GM18951 (cell line): ENCODE measurements at regions not wholly inside any gene's neighbourhood (a gene's known extent, or its start where the extent isn't known, plus 50 kb on each side); places are given as distances from the start of the nearest gene placed in this dataset.

Experiments used
- POLR2A ChIP-seq: IDR thresholded peaks from 4 replicates; pipeline ENCODE4 v1.6.1; 2011; ENCODE audit warnings: mild to moderate bottlenecking; ENCODE audit not compliant: insufficient read length, insufficient read depth; ENCODE audit errors: extremely low read depth
- in situ Hi-C: fragments of 300-500 bp; cut with MboI; formaldehyde crosslinking; loops from one replicate; pipeline ENCODE4 v1.12.0; 2022; ENCODE audit warnings: low sequenced_read_pairs, mixed read lengths, inconsistent platforms; ENCODE audit not compliant: unreplicated experiment

DNA sequence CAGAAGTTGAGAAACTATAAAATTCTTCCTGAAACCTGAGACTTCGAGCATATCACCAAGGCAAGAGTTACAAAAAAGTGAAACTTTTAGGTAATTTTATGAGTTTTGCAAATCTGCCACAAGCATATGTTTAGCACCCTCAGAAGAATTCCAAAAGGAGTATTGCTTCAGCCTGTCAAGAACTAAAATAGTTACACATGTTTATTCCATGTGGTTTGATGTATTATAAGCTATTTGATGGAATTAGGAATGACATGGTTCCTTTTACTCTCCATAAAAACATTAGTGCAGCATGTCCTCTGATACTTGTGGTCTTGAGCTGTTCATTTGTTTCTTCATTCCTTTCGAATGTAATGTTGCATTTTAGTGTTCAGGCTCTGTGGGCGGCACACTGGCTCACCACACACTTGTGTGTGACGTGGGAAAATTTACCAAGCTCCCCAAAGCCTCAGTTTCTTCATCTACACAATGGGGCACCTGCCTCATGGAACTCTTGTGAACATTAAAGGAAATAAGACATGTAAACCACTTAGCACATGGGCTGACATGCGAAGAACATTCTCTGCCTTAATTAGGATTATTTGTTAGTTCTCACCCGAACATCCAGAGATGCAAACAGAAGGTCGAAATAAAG is 204.2 kb upstream of the FOXF1 start:
- in situ Hi-C loops, result no loop called here
- TF ChIP-seq POLR2A, result no peak

DNA sequence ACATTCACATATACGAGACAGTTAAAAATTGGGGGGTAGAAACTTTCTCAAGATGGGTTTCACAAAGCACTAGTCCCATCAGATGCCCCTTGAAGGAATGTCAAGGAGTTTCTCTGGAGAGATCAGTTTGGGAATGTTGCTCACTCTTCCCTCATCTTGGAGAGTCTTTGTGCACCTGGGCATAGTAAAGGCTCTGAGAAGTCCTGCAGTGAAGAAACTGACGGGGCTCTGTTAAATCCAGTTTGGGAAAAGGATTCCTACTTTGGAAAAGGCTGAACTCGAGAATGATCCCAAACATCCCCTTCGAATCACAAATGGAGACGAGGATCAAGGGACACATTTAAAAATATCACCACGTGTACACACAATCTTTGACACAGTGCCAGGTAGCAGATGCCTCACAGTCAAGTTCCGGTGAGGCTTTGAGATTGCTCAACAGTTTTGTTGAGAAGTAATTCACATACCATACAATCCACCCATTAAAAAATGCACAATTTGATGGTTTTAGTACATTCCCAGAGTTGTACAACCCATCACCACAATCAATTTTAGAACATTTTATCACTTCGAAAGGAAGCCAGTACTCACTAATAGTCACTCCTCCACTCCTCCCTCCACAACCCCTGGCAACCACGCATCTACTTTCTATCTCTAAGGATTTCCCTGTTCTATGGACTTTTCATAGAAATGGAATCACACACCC is 203.4 kb upstream of the FOXF1 start:
- no peak for TF ChIP-seq POLR2A
- in situ Hi-C loops, result no loop called here

DNA sequence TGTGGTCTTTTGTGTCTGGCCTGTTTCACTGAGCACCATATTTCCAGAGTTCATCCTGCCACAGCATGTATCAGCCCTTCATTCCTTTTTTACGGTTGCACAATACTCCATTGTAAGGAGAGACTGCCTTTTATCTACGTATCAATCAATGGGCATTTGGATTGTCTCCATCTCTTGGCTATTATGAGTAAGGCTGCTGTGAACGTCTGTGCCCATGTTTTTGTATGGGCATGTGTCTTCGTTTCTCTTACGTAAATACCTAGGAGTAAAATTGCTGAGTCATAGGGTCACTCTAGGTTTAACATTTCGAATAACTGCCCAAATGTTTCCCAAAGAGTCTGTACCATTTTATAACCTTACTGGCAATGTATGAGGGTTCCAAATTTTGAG is 202.8 kb upstream of the FOXF1 start:
- in situ Hi-C loops, result no loop called here
- TF ChIP-seq POLR2A, result no peak

DNA sequence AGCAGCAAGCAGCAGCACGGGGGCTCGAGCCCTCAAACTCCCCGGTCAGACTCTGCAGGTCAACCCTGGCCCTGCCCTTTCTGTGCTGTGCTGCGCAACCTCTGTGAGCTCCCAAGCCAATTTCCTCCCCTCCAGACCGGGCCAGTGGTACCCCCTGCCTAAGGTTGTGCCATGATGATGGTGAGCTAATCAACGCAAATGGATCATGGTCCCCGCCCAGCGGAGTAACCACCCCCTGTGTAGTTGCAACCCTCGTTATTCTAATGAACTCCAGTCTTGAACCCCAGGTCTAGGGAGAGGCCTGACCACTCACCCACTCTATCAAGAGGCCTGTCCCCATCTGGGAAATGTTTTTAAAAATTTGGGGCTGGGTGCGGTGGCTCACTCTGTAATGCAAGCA is 201.8 kb upstream of the FOXF1 start:
- in situ Hi-C loops, result no loop called here

DNA sequence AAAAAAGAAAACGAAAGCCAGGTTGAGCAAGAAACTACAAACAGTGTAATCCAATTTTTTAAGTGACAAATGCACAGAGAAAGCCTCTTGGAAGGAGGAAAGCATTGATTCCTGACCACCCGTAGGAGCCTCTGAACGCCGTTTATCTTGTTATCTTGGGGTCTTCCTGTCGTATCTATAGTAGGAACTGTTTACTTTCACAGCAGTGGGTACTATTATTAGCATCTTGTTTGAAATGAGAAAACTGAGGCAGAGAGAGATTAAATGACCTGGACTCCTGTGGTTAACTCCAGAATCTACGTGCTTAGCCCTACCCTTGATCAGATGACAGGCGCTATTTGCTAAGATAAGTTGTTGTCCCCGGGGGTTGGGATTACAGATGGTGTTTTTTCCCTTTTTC is 196.7 kb upstream of the FOXF1 start:
- in situ Hi-C loops, result no loop called here

More for the DNA sequence above, 201.8 kb upstream of the FOXF1 start:
- no peak for TF ChIP-seq POLR2A

DNA sequence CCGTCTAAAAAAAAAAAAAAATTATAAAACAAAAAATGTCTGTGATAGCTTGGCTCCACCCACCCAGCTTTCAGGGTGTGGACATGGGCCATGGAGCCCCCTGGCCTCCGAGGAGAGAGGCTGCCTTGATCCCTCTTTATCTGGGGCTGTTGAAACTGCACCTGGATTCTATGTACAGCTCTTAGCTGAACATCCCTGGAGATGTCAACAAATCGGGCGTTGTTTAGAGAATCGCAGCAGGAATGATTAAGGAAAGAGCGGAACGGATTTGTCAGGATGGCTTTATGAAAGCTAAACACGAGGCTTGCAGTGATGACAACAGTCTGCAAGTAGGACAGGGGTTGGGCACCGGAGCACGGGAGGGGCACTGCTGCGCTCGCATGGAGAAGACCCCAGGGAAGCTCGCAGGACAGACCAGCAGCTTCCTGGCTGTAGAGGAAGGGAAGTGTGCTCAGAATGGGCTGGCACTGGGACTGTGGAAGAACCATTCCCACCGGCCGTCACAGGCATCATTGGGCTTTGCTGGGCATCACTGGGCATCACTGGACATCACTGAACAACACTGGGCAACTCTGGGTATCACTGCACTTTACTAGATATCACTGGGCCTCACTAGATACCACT is 195.8 kb upstream of the FOXF1 start:
- TF ChIP-seq POLR2A, result no peak
- in situ Hi-C loops, result no loop called here

More for the DNA sequence above, 196.7 kb upstream of the FOXF1 start:
- no peak for TF ChIP-seq POLR2A

DNA sequence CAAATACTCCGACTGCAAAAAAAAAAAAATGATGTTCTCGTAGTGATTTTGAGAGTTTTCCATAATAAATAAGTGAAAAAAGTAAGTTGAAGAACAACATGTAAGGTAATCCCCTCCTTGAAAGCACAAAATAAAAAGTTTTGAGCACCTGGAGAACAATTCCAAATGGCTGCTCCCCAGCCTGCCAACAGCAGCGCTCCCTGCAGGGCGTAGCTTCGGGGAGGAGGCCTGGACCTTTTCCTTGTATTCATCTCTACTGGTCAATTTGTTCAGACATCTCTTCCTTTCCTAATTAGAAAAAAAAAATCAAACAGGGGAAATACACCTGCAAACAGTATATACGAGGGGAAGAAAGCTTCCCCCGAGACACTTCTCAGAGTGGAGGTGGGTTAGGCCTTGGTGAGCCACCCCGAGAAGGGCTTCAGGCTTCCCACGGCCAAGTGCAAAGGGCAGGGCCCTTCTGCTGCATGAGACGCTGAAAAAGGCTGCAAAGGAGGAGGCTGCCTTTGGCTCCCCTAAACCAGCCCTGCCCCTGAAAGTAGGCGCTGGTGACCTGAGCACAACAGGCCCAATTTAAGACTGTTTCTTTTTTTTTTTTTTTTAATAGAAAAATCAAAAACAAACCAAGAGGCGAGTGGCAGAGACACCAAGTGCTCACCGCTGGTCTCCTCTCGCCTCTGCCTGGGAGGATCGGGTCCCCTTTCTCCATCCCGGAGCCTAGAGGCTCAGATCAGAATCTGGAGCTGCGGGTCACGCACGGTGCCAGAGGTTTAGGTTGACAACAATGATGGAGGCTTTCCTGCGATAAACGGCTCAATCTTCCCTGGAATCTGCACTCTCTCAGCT is 193.1 kb upstream of the FOXF1 start:
- in situ Hi-C loops, result no loop called here
- TF ChIP-seq POLR2A, result no peak

DNA sequence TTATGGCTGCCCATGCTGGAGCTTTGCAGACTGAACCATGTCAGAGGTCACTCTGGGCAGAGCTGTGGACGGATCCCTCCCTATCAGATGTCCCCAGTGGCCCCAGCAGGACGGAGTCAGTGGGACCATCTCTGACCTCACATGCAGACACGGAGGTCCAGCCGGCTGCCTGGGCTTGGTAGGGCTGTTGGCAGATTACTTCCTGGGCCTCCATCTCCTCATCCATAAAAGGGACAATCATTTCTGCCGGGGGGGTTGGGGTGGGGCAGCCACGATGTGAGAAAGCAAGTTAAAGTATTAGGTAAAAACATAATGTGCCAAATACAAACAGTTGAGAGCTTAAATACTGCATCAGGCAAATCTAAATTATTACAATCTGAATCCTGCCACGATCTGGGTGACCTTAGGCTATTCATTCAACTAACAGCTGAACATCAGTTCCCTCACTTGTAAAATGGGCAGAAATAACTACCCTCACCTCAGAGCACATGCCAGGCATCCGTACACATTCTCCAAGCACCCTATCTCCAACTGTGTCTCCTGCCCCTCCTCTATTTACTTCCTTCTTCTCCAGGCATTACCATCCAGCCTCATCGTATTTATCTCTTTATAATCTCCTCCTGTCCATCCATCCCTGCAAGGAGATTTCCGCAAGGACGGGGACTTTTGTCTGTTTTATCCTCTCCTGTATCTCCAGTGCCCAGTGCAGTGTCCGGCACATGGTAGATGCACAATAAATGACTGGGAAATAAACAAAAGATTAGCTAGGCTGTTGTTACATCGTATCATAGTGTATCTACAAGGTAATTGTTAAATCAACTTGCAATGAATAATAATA is 192.3 kb upstream of the FOXF1 start:
- TF ChIP-seq POLR2A, result no peak

DNA sequence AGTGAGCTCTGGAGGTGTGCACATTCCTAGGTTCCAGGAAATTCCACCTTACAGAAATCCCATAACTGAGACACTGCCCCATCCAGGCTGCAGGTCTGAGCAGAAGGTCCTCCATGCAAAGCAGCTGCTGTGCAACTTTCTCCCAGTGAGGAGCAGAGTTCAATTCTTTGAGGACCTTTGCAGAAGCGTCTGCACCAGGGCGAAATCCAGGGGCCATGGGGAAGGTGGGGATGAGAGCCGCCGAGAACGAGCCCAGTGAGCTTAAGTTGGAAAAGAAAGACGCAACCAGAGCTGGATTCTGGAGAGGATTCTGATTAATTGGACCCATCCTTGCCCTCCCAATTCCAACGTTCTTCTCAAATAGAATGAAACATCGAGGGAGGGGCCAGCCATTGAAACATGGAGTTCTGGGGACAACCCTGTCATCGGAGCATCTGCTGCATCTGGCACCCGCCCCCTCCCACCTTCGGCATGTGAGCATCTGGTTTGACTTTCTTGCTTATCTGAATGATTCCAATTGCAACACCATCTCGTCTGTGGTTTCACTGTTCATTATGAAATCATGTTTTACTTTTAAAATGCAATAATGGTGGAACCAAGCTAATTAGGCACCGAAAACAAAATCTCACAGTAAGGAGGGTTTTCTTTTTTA is 190.6 kb upstream of the FOXF1 start:
- in situ Hi-C loops, result no loop called here
- no peak for TF ChIP-seq POLR2A

More for the DNA sequence above, 192.3 kb upstream of the FOXF1 start:
- in situ Hi-C loops, result no loop called here

DNA sequence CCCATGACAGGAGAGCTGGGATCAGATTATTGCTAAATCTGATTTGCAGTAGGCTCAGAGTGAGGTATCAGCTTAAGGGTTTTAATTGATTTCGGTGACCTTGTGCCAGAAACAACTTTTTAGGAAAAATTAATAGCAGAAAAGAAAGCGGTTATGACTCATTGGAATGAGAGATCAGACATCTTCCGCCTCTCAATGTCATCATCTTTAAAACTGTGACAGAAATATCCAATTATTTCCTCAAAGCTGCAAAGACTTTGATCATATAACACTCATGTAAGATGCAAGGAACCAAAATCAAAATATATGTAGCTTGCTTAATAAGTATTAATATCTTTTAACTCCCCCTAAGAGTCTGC is 190.1 kb upstream of the FOXF1 start:
- in situ Hi-C loops, result no loop called here
- no peak for TF ChIP-seq POLR2A

DNA sequence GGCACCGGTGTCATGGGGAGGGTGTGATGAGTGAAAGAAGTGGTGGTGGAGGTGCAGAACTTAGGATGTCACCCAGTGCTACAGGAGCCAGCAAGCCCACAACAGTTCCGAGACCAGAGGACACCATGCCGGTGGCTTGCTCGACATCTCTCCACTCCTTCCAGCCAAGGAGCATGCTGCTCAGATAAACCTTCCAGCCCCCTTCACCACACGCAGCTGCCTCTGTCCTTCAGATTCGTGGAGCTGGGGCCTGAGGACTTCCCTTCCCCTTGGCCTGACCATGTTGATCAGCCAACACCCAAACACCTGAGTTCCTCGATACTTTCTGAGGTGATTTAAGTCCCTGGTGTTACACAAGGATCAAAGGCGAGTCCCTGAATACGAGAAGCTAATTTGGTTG is 188.8 kb upstream of the FOXF1 start:
- no peak for TF ChIP-seq POLR2A
- in situ Hi-C loops, result no loop called here

DNA sequence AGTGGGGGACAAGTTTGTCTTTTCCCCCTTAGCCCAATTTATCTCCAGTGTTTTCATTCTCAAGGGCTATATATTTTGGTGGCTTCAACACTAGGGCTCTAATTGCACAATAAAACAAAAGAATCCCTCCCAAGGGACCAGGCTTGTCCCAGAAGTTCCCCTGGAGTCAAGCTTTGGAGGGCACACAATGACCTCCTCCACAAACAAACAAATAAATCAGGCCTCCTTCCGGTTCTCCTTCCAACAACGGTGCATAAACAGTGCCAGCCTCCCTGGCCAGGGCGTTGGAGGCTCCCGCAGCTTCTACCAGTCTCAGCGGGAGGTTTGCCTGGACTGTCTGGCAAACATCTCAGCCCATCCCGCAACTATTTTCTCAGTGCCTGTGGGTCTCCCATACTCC is 188.0 kb upstream of the FOXF1 start:
- in situ Hi-C loops, result no loop called here
- no peak for TF ChIP-seq POLR2A
